ENCODE measurements at regions not wholly inside any gene's neighbourhood (a gene's known extent, or its start where the extent isn't known, plus 50 kb on each side); places are given as distances from the start of the nearest gene placed in this dataset.

- Histone ChIP-seq H3K4me2 (ENCODE audit: low read length) (no peak overlapping the region), H3K27me3 (ENCODE audit: control insufficient read depth, insufficient read depth, low read length) (no peaks in the 10 kb centered on the region), H3K4me3 (ENCODE audit: low read length) (no peak overlapping the region), H3K9ac (ENCODE audit: low read depth, low read length) (no peak overlapping the region), H3K9me3 (replicated peaks; ENCODE audit: low read length) (no peaks in the 10 kb centered on the region), H3K36me3 (ENCODE audit: insufficient read depth, low read length) (no peaks in the 10 kb centered on the region), H3K4me1 (ENCODE audit: control insufficient read depth, insufficient read depth, low read length) (peaks cover 5% of the 10 kb centered on the region)
Observed at GRCh38 chr12:19694627-19695026, 255.3 kb downstream of the AEBP2 start.

GRCh38 chr12:19695244-19696098, 256.2 kb downstream of the AEBP2 start:
- H3K4me3 ChIP-seq (ENCODE audit: low read length), result no peak overlapping the region
- no peak overlapping the region for H3K4me2 ChIP-seq (ENCODE audit: low read length)
- H3K27me3 ChIP-seq (ENCODE audit: control insufficient read depth, insufficient read depth, low read length), result no peaks in the 10 kb centered on the region
- peaks cover 5% of the 10 kb centered on the region for H3K4me1 ChIP-seq (ENCODE audit: control insufficient read depth, insufficient read depth, low read length)
- H3K9ac ChIP-seq (ENCODE audit: low read depth, low read length), result no peak overlapping the region
- H3K9me3 ChIP-seq (replicated peaks; ENCODE audit: low read length), result no peaks in the 10 kb centered on the region
- H3K36me3 ChIP-seq (ENCODE audit: insufficient read depth, low read length), result no peaks in the 10 kb centered on the region

- H3K4me3 ChIP-seq (ENCODE audit: low read length), result no peak overlapping the region
- H3K4me1 ChIP-seq (ENCODE audit: control insufficient read depth, insufficient read depth, low read length), result no peaks in the 10 kb centered on the region
- no peak overlapping the region for H3K9ac ChIP-seq (ENCODE audit: low read depth, low read length)
- H3K9me3 ChIP-seq (replicated peaks; ENCODE audit: low read length), result no peaks in the 10 kb centered on the region
- no peaks in the 10 kb centered on the region for H3K36me3 ChIP-seq (ENCODE audit: insufficient read depth, low read length)
- H3K27me3 ChIP-seq (ENCODE audit: control insufficient read depth, insufficient read depth, low read length), result no peaks in the 10 kb centered on the region
- no peak overlapping the region for H3K4me2 ChIP-seq (ENCODE audit: low read length)
Observed at GRCh38 chr12:19700969-19701368, 261.7 kb downstream of the AEBP2 start.

GRCh38 chr12:19704966-19705365, 265.7 kb downstream of the AEBP2 start:
- Histone ChIP-seq H3K36me3 (ENCODE audit: insufficient read depth, low read length) (no peaks in the 10 kb centered on the region), H3K4me2 (ENCODE audit: low read length) (no peak overlapping the region), H3K27me3 (ENCODE audit: control insufficient read depth, insufficient read depth, low read length) (no peaks in the 10 kb centered on the region), H3K9ac (ENCODE audit: low read depth, low read length) (no peak overlapping the region), H3K4me3 (ENCODE audit: low read length) (no peak overlapping the region), H3K4me1 (ENCODE audit: control insufficient read depth, insufficient read depth, low read length) (no peaks in the 10 kb centered on the region), H3K9me3 (replicated peaks; ENCODE audit: low read length) (no peaks in the 10 kb centered on the region)

GRCh38 chr12:19706936-19707335, 267.6 kb downstream of the AEBP2 start:
- Histone ChIP-seq H3K4me3 (ENCODE audit: low read length) (no peak overlapping the region), H3K4me2 (ENCODE audit: low read length) (no peak overlapping the region), H3K9ac (ENCODE audit: low read depth, low read length) (no peak overlapping the region), H3K9me3 (replicated peaks; ENCODE audit: low read length) (no peaks in the 10 kb centered on the region), H3K36me3 (ENCODE audit: insufficient read depth, low read length) (no peaks in the 10 kb centered on the region), H3K27me3 (ENCODE audit: control insufficient read depth, insufficient read depth, low read length) (no peaks in the 10 kb centered on the region), H3K4me1 (ENCODE audit: control insufficient read depth, insufficient read depth, low read length) (peaks cover 12% of the 10 kb centered on the region)

- Histone ChIP-seq H3K9ac (ENCODE audit: low read depth, low read length) (no peak overlapping the region), H3K27me3 (ENCODE audit: control insufficient read depth, insufficient read depth, low read length) (no peaks in the 10 kb centered on the region), H3K36me3 (ENCODE audit: insufficient read depth, low read length) (no peaks in the 10 kb centered on the region), H3K4me2 (ENCODE audit: low read length) (no peak overlapping the region), H3K4me3 (ENCODE audit: low read length) (no peak overlapping the region), H3K9me3 (replicated peaks; ENCODE audit: low read length) (no peaks in the 10 kb centered on the region), H3K4me1 (ENCODE audit: control insufficient read depth, insufficient read depth, low read length) (peaks cover 19% of the 10 kb centered on the region)
Observed at GRCh38 chr12:19707948-19708409, 268.7 kb downstream of the AEBP2 start.

- H3K9me3 ChIP-seq (replicated peaks; ENCODE audit: low read length), result no peaks in the 10 kb centered on the region
- H3K4me3 ChIP-seq (ENCODE audit: low read length), result no peak overlapping the region
- peaks cover 19% of the 10 kb centered on the region for H3K4me1 ChIP-seq (ENCODE audit: control insufficient read depth, insufficient read depth, low read length)
- no peaks in the 10 kb centered on the region for H3K36me3 ChIP-seq (ENCODE audit: insufficient read depth, low read length)
- H3K4me2 ChIP-seq (ENCODE audit: low read length), result no peak overlapping the region
- H3K27me3 ChIP-seq (ENCODE audit: control insufficient read depth, insufficient read depth, low read length), result no peaks in the 10 kb centered on the region
- no peak overlapping the region for H3K9ac ChIP-seq (ENCODE audit: low read depth, low read length)
Observed at GRCh38 chr12:19709889-19710288, 270.6 kb downstream of the AEBP2 start.

GRCh38 chr12:19710811-19711793, 271.8 kb downstream of the AEBP2 start:
- Histone ChIP-seq H3K27me3 (ENCODE audit: control insufficient read depth, insufficient read depth, low read length) (no peaks in the 10 kb centered on the region), H3K9ac (ENCODE audit: low read depth, low read length) (no peak overlapping the region), H3K4me3 (ENCODE audit: low read length) (no peak overlapping the region), H3K9me3 (replicated peaks; ENCODE audit: low read length) (no peaks in the 10 kb centered on the region), H3K4me2 (ENCODE audit: low read length) (no peak overlapping the region), H3K36me3 (ENCODE audit: insufficient read depth, low read length) (no peaks in the 10 kb centered on the region), H3K4me1 (ENCODE audit: control insufficient read depth, insufficient read depth, low read length) (peaks cover 19% of the 10 kb centered on the region)

GRCh38 chr12:19712041-19712440, 272.7 kb downstream of the AEBP2 start:
- Histone ChIP-seq H3K9me3 (replicated peaks; ENCODE audit: low read length) (no peaks in the 10 kb centered on the region), H3K36me3 (ENCODE audit: insufficient read depth, low read length) (no peaks in the 10 kb centered on the region), H3K27me3 (ENCODE audit: control insufficient read depth, insufficient read depth, low read length) (no peaks in the 10 kb centered on the region), H3K4me3 (ENCODE audit: low read length) (no peak overlapping the region), H3K4me2 (ENCODE audit: low read length) (peak overlapping the region; percentile 26), H3K4me1 (ENCODE audit: control insufficient read depth, insufficient read depth, low read length) (peaks cover 19% of the 10 kb centered on the region), H3K9ac (ENCODE audit: low read depth, low read length) (no peak overlapping the region)

- Histone ChIP-seq H3K4me1 (ENCODE audit: control insufficient read depth, insufficient read depth, low read length) (no peaks in the 10 kb centered on the region), H3K36me3 (ENCODE audit: insufficient read depth, low read length) (no peaks in the 10 kb centered on the region), H3K4me2 (ENCODE audit: low read length) (no peak overlapping the region), H3K9ac (ENCODE audit: low read depth, low read length) (no peak overlapping the region), H3K9me3 (replicated peaks; ENCODE audit: low read length) (no peaks in the 10 kb centered on the region), H3K4me3 (ENCODE audit: low read length) (no peak overlapping the region), H3K27me3 (ENCODE audit: control insufficient read depth, insufficient read depth, low read length) (no peaks in the 10 kb centered on the region)
Observed at GRCh38 chr12:19718401-19718800, 279.1 kb downstream of the AEBP2 start.

- no peaks in the 10 kb centered on the region for H3K4me1 ChIP-seq (ENCODE audit: control insufficient read depth, insufficient read depth, low read length)
- no peaks in the 10 kb centered on the region for H3K36me3 ChIP-seq (ENCODE audit: insufficient read depth, low read length)
- no peaks in the 10 kb centered on the region for H3K27me3 ChIP-seq (ENCODE audit: control insufficient read depth, insufficient read depth, low read length)
- H3K4me2 ChIP-seq (ENCODE audit: low read length), result no peak overlapping the region
- no peak overlapping the region for H3K9ac ChIP-seq (ENCODE audit: low read depth, low read length)
- H3K4me3 ChIP-seq (ENCODE audit: low read length), result no peak overlapping the region
- H3K9me3 ChIP-seq (replicated peaks; ENCODE audit: low read length), result no peaks in the 10 kb centered on the region
Observed at GRCh38 chr12:19719672-19720071, 280.4 kb downstream of the AEBP2 start.

All from skeletal muscle satellite cell (primary cell).